ENCODE measurements at regions not wholly inside any gene's neighbourhood (a gene's known extent, or its start where the extent isn't known, plus 50 kb on each side); places are given as distances from the start of the nearest gene placed in this dataset.

DNA sequence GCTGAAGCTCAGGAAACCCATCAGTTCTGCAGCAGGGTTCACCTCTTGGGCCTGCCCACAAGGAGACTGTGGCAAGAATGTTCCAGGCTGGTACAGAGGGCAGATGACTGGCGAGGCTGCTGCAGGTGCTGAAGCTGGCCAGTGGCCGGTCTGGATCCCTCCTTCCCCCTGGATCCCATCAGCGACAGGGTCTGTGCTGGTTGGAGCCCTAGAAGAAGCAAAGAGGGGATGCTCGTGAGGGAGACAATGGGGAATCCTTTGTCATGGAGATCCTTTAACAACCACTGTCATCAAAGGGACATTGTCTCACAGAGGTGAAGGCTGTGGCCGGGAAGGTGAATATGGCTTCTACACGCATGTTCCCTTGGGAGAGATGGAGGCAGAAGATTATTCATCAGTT, 211.4 kb upstream of the TMEM132C start:
- H3K36me3 Mint-ChIP-seq, result no peaks in the 10 kb centered on the region
- ATAC-seq (no peak), DNase-seq (ENCODE audit: low spot score in 2 of 2) (no peak)
- H3K27ac Mint-ChIP-seq, result no peak overlapping the region
- no peak overlapping the region for H3K4me3 Mint-ChIP-seq
- no peaks in the 10 kb centered on the region for H3K4me1 Mint-ChIP-seq
- H3K9me3 Mint-ChIP-seq, result no peaks in the 10 kb centered on the region

DNA sequence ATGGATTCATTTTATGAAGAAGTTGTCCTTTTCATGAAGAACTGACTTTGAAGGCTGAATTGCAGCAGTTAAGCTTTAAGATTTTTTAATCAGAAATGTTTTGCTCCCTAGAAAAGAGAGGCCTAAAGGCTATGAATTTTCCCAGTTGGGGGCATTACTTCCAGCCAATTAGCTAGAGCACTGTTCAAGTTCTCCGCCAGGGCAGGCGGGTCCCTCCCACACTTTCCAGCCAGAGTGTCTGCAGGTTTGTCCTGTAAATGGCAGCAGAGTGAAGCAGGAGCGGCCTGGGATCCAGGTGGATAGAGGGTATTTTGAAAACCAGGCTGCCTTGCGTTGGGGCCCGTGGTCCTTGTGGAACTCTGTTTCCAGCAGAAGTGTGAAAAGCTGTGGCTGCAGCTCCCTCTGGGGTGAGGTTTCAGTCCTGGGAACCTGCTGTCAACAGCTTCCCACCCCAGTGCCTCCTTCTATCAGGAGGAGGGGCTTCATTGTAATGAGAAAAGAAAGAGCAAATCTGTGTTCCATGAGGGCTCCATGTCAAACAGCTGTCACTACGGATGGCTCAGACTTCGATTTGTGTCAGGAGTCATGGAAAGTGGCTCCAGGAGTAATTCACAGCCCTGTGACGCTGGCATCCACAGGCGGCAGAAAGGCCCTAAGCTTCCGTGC, 210.7 kb upstream of the TMEM132C start:
- H3K4me3 Mint-ChIP-seq, result no peak overlapping the region
- DNase-seq (ENCODE audit: low spot score in 2 of 2) (no peak), ATAC-seq (no peak)
- H3K27ac Mint-ChIP-seq, result no peak overlapping the region
- H3K36me3 Mint-ChIP-seq, result no peaks in the 10 kb centered on the region
- no peaks in the 10 kb centered on the region for H3K9me3 Mint-ChIP-seq
- no peaks in the 10 kb centered on the region for H3K4me1 Mint-ChIP-seq

DNA sequence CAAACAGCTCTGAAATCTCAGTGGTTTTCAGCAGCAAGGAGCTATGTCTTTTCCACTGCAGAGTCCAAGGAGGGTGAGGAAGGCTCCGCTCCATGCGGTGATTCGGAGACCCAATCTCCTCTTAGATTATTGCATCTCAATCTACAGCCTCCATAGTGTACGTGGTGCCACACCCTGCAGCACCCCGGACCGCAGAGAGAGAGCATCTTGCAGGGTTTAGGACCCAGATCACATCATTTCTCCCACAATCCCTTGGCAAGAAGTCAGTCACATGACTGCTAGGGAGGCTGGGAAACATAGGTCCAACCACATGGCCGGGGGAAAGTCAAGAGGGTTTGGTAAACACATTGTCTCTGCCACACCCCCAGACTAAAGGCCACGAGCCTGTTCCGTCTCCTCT, 209.4 kb upstream of the TMEM132C start:
- Mint-ChIP-seq H3K4me3 (no peak overlapping the region), H3K27ac (no peak overlapping the region), H3K36me3 (no peaks in the 10 kb centered on the region), H3K4me1 (no peaks in the 10 kb centered on the region), H3K9me3 (peaks cover 2% of the 10 kb centered on the region)
- no peak for ATAC-seq
- DNase-seq (ENCODE audit: low spot score in 2 of 2), result no peak

DNA sequence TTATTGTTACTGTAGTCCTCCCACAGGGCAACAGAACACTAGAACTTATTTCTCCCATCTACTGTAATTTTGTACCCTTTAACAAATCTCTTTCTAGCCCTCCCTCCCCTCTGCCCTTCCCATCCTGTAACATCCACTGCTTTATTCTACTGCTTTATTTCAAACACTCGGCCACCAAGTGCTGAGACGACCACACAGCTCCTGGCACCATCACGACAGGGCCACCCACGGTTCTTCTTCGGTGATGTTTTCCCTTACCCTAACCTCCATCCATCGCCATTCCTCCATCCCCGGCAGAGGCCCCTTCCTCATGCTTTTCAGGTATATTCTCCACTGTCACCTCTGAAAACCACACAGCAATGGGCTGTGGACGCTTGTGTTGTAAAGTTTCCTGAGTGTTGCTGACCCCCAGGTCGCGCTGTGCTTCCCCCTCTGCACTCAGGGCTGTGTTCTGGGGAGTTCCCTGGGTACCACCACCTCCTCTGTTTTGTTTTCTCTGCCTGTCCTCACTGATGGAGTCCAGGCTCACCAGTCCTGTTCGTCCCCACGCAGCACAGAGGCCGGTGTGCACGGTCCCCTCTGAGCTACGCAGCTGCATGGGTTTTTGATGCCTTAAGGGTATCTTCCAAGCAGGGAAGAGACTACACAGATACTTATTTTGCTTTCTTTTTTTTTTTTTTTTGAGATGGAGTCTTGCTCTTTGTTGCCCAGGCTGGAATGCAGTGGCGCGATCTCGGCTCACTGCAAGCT, 207.2 kb upstream of the TMEM132C start:
- no peak for ATAC-seq
- Mint-ChIP-seq H3K9me3 (peaks cover 2% of the 10 kb centered on the region), H3K27ac (no peak overlapping the region), H3K36me3 (no peaks in the 10 kb centered on the region), H3K4me1 (no peaks in the 10 kb centered on the region), H3K4me3 (no peak overlapping the region)
- no peak for DNase-seq (ENCODE audit: low spot score in 2 of 2)

DNA sequence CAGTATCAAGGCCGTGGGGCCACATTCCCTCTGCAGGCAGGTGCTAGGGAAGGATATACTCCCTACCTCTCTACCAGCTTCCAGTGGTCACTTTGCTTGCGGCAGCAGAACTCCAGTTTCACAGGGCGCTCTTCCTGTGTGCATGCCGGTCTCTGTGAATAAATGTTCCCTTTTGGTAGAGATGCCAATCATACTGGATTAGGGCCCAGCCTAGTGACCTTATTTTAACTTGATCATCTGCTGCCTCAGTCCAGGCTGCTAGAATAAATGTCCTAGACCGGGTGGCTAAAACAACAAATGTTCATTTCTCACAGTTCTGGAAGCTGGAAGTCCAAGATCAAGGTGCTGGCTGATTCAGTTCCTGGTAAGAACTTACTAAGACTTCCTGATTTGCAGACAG, 198.8 kb upstream of the TMEM132C start:
- H3K27ac Mint-ChIP-seq, result no peak overlapping the region
- DNase-seq (ENCODE audit: low spot score in 2 of 2) (no peak), ATAC-seq (no peak)
- no peaks in the 10 kb centered on the region for H3K9me3 Mint-ChIP-seq
- no peak overlapping the region for H3K4me3 Mint-ChIP-seq
- H3K4me1 Mint-ChIP-seq, result no peaks in the 10 kb centered on the region
- no peaks in the 10 kb centered on the region for H3K36me3 Mint-ChIP-seq

DNA sequence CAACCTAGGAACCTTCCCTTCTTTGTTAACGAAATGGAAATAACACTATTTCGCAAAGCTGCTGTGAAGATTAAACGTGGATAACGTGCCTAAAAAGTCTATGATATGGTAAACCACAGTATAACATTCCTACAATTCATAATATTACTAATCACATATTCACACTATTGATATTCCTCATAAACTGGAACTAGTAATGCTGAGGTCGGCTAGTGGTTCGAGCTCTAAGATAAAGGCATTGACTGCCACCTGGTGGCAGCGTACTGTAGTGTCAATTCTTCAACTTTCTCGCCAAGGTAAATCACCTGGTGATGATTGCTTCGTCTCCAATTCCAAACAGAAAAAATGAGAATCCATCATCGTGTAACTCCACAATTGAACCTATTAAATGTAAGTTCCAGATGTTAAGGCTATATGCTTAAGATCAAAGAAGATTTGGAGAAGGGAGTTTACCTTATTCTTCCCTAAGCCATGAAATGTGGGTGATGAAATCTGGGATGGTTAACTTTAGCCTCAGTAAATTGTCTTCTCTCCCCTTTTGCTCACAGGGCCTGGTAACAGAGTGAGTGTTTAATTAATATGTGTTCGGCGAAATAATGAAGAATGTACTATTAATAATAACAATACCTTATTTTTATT, 197.5 kb upstream of the TMEM132C start:
- DNase-seq (ENCODE audit: low spot score in 2 of 2) (no peak), ATAC-seq (no peak)
- Mint-ChIP-seq H3K36me3 (no peaks in the 10 kb centered on the region), H3K9me3 (peaks cover under 1% of the 10 kb centered on the region), H3K4me3 (no peak overlapping the region), H3K27ac (no peak overlapping the region), H3K4me1 (no peaks in the 10 kb centered on the region)

DNA sequence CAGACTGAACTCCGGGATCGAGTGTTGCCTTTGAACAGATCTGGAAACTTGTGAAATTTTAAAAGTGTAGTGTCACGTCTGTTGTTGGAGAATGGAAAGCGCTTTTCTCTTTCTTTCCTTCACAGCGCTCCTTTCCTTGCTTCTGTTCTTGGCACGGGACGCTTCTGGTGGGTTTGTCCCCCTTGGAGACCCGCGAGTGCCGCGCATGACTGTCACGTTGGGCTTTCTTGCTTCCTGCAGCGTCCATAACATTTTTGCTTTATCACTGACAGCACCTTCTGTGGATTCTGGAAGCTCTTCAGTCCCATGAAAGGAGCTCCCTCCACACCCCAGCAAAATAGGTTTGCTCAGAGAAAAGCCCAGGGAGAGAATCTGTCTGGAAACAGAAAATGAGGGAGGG, 193.0 kb upstream of the TMEM132C start:
- H3K9me3 Mint-ChIP-seq, result peaks cover 11% of the 10 kb centered on the region
- H3K4me1 Mint-ChIP-seq, result no peaks in the 10 kb centered on the region
- H3K4me3 Mint-ChIP-seq, result no peak overlapping the region
- H3K27ac Mint-ChIP-seq, result no peak overlapping the region
- DNase-seq (ENCODE audit: low spot score in 2 of 2), result no peak
- ATAC-seq, result no peak
- no peaks in the 10 kb centered on the region for H3K36me3 Mint-ChIP-seq

DNA sequence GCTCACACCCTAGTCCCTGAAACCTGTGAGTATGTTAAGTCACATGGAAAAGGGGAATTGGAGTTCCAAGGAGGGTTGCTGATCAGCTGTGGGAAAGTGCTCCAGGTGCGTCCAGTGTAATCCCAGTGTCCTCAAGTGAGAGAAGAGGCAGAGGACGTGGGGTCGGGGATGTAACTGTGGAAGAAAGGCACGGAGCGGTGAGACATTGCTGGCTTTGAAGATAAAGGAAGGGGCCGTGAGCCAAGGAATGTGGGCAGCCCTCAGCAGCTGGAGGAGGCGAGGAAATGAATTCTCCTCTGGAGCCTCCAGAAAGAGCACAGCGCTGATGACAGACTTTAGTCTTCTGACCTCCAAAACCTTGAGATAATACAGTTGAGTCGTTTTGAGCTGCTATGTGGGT, 191.6 kb upstream of the TMEM132C start:
- Mint-ChIP-seq H3K36me3 (no peaks in the 10 kb centered on the region), H3K27ac (no peak overlapping the region), H3K9me3 (peaks cover 11% of the 10 kb centered on the region), H3K4me1 (no peaks in the 10 kb centered on the region), H3K4me3 (no peak overlapping the region)
- ATAC-seq, result no peak
- DNase-seq (ENCODE audit: low spot score in 2 of 2), result no peak

DNA sequence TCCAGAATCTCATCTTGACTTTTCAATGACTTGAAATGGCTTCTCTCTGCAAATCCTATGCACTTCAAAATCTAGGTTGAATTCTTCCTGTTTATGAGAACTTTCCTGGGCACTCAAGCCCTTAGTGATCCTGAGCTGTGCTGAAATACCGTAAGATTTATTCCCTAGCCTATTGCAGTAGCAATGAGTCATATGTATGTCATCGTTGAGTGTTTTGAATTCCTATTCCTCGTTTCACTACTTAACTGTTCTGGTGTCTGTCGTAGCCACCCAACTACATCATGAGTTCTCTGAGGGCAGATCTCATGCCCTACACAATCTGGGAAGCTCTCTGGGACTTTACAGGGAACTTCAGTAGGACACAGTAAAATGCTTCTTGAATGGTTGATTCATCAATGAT, 190.8 kb upstream of the TMEM132C start:
- H3K4me3 Mint-ChIP-seq, result no peak overlapping the region
- H3K4me1 Mint-ChIP-seq, result no peaks in the 10 kb centered on the region
- H3K27ac Mint-ChIP-seq, result no peak overlapping the region
- peaks cover 11% of the 10 kb centered on the region for H3K9me3 Mint-ChIP-seq
- ATAC-seq, result no peak
- DNase-seq (ENCODE audit: low spot score in 2 of 2), result no peak
- no peaks in the 10 kb centered on the region for H3K36me3 Mint-ChIP-seq

DNA sequence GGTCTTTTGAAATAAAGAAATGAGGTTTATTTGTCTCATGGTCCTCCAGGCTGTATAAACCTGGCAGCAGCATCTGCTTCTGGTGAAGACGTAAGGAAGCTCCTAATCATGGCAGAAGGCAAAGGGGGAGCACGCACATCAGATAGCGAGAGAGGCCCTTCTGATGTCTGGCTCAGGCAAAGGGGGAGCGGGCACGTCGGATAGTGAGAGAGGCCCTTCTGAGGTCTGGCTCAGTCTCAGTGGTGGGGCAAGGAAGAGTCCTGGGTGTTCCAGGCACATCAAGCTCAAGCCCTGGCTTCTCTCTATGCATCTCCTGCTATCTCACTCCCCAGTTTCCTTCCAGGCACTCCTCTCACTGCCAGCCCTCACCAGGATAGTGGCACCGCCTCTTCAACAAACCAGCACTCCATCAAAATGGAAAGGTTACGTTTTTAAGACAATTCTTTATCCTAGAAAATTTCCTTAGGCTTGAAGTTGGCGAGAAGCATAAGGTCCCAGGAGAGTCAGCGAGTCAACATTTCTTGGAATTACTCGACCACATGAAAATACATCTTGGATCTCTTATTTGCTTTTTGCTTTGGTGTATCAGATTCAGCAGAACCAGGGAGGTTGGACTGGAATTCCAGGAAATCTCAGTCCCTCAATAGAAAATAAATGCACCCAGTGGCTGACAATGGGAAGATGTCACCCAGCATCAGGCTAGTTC, 189.6 kb upstream of the TMEM132C start:
- Mint-ChIP-seq H3K36me3 (no peaks in the 10 kb centered on the region), H3K27ac (no peak overlapping the region), H3K4me1 (no peaks in the 10 kb centered on the region), H3K4me3 (no peak overlapping the region), H3K9me3 (peaks cover 11% of the 10 kb centered on the region)
- DNase-seq (ENCODE audit: low spot score in 2 of 2) (no peak), ATAC-seq (no peak)

DNA sequence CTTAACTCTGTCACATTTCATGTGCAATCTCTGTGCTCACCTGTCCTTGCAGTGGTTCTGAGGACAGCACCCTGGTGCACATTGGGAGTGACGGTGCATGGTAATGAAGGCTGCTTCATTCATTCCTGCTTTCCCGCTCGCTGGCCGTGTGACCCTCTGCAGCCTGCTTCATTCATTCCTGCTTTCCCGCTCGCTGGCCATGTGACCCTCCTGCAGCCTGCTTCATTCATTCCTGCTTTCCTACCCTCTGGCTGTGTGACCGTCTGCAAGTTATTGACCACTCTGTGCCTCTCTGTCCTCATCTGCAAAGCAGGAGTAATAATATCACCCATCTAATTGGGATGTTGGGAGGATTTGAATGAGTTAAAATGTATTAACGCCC, 189.1 kb upstream of the TMEM132C start:
- Mint-ChIP-seq H3K4me3 (no peak overlapping the region), H3K9me3 (peaks cover 11% of the 10 kb centered on the region), H3K27ac (no peak overlapping the region), H3K4me1 (no peaks in the 10 kb centered on the region), H3K36me3 (no peaks in the 10 kb centered on the region)
- DNase-seq (ENCODE audit: low spot score in 2 of 2) (no peak), ATAC-seq (no peak)

DNA sequence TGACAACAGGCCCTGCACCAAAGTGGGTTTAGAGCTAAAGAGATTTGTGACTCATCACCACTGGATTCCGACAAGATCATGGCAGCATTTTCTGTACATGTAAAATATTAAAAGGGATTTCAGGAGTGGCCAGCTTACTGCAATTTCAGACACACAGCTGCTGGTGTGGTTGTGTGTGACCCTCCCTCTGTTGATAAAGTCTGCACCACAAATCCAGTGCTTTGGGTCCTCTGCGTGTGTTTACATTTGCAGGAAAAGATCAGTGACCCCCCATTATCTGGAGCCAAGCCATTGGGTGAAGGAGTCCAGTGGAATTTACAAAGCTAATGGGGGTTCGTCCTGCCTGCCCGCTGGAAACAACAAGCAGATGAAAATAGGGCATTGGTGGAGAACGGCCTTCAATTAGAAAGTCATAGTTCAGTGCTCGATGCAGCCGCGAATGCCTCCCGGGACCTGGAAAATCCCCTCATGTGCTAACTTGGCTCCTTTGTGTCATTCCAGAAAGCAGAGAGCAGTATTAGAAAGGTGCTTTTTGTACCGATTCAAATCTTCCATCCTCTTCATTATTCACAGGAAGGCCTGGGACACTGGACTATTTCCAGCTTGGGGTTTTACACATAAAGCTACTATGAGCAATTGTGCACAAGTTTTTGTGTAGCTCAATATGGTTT, 188.5 kb upstream of the TMEM132C start:
- no peak for DNase-seq (ENCODE audit: low spot score in 2 of 2)
- ATAC-seq, result no peak
- Mint-ChIP-seq H3K36me3 (no peaks in the 10 kb centered on the region), H3K9me3 (peaks cover 11% of the 10 kb centered on the region), H3K4me3 (no peak overlapping the region), H3K27ac (no peak overlapping the region), H3K4me1 (no peaks in the 10 kb centered on the region)

DNA sequence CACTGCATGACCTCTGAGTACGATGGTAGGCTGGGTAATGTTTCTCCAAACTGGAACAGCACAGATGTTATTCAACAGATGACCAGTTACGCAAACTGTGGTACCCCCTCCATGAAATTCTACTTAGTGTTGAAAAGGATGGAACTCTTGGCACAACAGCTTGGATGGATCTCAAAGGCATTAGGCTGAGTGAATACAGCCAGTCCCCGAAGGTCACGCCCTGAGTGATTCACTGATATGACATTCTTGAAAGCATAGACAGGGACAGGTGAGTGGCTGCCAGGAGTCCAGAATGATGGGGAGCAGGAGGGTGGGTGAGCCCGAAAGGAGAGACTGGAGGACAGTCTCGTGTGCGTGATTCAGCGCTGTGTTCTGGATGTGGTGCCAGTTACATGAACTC, 187.5 kb upstream of the TMEM132C start:
- Mint-ChIP-seq H3K36me3 (no peaks in the 10 kb centered on the region), H3K9me3 (peaks cover 11% of the 10 kb centered on the region), H3K4me3 (no peak overlapping the region), H3K27ac (no peak overlapping the region), H3K4me1 (no peaks in the 10 kb centered on the region)
- ATAC-seq (no peak), DNase-seq (ENCODE audit: low spot score in 2 of 2) (no peak)

DNA sequence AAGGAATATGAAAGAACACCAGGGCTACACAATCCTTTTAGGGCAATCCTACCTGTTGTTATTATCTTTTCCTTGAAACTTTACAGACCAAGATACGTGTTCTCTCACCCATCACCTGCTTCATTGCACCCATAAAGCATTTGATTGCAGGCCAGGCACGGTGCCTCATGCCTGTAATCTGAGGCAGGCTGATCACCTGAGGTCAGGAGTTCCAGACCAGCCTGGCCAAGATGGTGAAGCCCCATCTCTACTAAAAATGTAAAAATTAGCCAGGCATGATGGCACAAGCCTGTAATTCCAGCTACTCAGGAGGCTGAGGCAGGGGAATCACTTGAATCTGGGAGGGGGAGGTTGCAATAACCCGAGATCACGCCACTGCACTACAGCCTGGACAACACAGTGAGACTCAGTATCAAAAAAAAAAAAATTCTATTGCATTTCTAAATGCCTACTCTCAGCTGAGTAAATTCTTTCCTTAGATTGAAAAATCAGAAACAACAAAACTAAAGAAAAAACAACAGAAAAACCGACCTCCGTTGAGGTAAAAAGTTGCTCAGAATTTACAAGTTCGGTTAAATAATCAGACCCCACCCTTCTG, 183.7 kb upstream of the TMEM132C start:
- H3K9me3 Mint-ChIP-seq, result peaks cover 4% of the 10 kb centered on the region
- peaks cover 4% of the 10 kb centered on the region for H3K36me3 Mint-ChIP-seq
- no peaks in the 10 kb centered on the region for H3K4me1 Mint-ChIP-seq
- DNase-seq (ENCODE audit: low spot score in 2 of 2) (peak in 1 of 2 donors; percentile 51), ATAC-seq (peak; percentile 39)
- no peak overlapping the region for H3K27ac Mint-ChIP-seq
- no peak overlapping the region for H3K4me3 Mint-ChIP-seq

DNA sequence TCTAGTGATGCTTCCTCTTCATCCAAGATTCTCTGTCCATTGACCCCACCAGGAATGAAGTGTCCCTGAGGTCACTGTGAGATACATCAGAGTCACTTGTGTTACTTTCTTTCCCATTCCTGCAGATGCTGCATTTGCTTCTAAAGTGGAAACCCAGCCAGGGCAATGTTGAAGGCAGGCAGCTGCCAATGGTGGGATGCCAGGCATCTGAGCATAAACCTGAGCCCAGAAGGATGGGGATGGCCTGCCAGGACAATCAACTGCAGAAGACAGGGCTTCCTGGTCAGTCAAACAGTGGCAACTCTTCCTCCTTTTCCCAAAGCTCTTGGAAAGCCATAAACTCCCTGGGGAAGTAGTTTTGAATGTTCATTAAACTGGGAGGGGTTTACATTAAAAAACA, 178.0 kb upstream of the TMEM132C start:
- Mint-ChIP-seq H3K27ac (no peak overlapping the region), H3K4me1 (no peaks in the 10 kb centered on the region), H3K36me3 (peaks cover 4% of the 10 kb centered on the region), H3K9me3 (peaks cover 10% of the 10 kb centered on the region), H3K4me3 (no peak overlapping the region)
- DNase-seq (ENCODE audit: low spot score in 2 of 2), result no peak
- ATAC-seq, result no peak

All from stimulated activated effector memory CD8-positive, alpha-beta T cell treated with anti-CD3 and anti-CD28 coated beads, Interleukin-12 subunit alpha, Interleukin-12 subunit beta, amount 100 ng/mL, for 72 hours (primary cell).